Stimulated activated CD4-positive, alpha-beta T cell treated with anti-CD3 and anti-CD28 coated beads, Interleukin-12 subunit alpha, Interleukin-12 subunit beta, amount 100 ng/mL, for 48 hours (primary cell): ENCODE measurements at regions not wholly inside any gene's neighbourhood (a gene's known extent, or its start where the extent isn't known, plus 50 kb on each side); places are given as distances from the start of the nearest gene placed in this dataset.
"Not testable (repeated sequence)": the region's sequence is repeated elsewhere in the genome, so short reads cannot be mapped to it uniquely, and the experiment has no call there.

ENCODE experiments used
- DNase-seq, 3 donors: peaks; one replicate each; pipeline ENCODE4 v3.0.0-alpha.2; 2020; ENCODE audit warnings: low read depth in 2 of 3, low spot score in 1 of 3

DNA sequence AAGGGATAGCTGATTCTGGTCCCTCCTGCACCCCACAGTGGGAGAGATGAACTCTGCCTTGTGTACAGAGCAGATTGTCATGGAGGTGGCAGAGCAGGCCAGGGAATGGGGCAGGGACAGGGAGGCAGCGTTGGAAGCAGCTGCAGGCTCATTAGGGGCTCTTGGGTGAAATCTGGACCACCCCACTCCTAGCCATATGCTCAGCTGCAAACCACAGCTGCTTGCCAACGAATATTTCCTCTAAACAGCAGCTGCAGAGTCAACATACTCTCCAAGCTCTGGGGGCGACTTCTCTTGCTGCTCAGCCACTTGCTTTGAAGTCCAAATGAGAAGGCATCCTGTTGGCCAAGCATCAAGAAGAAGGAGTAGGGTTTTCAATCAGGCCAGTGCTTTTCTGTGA is 302.3 kb upstream of the AUTS2 start:
- DNase-seq: no peak

DNA sequence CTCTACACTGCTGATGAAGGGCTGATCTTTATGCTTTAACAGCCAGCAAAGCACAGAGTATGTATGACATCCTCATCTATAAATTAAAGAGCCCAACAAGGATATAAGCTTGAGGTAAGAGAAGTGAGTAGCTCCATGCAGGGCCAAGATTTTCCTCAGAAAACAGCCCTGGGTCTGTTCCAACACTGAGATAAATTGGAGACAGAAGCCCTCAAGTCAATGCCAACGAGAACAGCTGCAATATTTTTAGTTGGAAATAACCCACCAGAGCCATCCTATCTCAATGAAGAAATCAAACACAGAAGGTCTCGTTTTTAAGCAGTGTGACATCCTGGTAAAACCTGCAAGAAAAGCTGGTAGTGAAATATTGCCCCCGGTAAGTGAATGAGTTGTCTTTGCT is 297.0 kb upstream of the AUTS2 start:
- DNase-seq: no peak

- no peak for DNase-seq
These were observed 288.7 kb upstream of the AUTS2 start for GRCh38 chr7:69309601-69310000.

DNA sequence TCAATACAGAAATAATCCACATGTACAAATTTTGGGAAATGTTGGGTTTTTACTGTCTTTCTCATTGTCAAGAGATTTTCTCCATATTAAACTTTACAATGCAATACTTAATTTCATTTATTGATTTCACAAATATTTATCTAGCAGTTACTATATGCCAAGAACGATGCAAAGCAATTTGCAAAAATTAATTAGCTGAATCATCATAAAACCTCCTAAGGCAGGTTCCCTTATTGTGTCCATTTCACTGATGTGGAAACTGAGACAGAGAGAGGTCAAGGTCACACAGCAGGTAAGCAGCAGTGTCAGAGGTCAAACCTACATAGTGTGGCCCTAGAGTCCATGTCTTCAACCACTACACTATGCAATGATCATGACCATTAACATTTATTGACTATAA is 286.8 kb upstream of the AUTS2 start:
- DNase-seq: no peak

DNA sequence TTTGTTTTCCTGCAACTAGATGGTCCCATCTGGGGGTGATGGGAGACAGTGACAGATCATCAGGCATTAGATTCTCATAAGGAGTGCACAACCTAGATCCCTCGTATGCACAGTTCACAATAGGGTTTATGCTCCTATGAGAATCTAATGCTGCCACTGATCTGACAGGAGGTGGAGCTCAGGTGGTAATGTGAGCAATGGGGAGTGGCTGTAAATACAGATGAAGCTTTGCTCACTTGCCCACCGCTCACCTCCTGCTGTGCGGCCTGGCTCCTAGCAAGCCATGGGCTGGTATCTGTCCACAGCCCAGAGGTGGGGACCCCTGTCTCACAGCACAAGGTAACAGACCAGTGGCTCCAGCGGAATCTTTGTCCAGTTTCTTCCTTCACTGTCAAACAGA is 284.4 kb upstream of the AUTS2 start:
- not testable (repeated sequence) for DNase-seq

DNA sequence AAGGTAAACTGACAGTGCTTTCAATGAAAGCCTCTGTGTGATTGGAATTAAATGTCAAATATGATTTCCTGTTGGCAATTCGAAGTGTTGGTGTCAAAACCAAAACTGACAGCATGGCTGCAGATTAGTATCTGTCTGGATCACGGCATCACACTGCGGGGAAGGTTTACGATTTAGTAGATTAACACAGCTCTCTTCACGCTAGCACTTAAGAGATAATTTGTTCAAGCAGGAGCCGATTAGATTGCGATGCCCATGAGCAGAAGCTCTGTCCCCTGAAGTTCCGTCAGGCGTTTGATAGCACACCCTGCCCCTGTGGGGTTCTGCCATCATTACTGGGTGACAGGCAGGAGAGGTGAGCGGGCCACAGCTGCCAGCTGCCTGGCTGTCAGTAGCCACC is 279.5 kb upstream of the AUTS2 start:
- no peak for DNase-seq

DNA sequence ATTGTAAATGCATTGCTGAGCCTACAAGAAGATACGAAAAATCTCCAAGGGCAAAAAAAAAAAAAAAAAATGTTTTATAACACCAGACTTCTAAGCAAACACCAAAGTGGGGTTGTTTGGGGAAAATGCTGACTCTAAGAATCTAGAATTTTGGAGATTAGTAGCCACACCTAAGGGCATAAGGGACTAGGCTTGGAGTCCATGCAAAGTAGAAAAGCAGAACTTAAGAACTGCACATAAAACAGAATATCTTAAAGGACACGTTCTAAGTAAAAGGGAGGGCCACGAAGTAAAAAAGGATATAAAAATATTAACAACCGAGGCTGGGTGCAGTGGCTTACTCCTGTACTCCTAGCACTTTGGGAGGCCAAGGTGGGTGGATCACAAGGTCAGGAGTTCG is 269.8 kb upstream of the AUTS2 start:
- no peak for DNase-seq

DNA sequence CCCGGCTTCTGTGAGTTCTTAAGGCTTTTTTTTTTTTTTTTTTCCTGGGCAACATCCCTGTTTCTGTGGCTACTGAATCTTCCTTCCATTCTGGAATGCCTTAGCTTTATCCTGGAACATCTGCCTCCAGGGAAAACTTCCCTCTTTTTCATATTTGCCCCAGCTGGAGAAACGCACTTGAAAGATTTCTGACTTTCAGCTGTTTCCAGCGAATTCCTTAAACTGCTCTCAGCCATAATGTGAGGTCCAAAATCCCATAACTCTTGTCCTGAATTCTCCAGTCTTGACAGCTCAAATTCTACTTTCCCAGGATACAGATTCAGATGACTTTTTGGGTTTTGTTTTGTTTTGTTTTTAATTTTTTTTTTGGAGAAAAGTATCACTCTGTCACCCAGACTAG is 263.6 kb upstream of the AUTS2 start:
- DNase-seq: no peak

DNA sequence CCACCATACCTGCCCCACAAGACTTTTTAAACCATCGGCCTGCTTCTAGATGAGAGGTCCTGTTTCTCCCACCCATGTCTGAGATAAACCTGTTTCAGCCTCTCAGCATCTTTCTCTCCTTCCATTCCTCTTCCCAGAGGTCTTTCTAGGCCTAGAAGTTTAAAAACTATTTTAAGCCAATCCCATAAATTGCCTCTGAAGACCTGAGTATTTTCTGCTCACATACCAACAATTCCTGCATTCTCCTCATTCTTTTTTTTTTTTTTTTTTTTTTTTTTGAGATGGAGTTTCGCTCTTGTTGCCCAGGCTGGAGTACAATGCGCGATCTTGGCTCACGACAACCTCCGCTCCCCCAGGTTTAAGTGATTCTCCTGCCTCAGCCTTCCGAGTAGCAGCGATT is 262.9 kb upstream of the AUTS2 start:
- DNase-seq: no peak

GRCh38 chr7:69336976-69337375 is 261.3 kb upstream of the AUTS2 start:
- DNase-seq: no peak

GRCh38 chr7:69338144-69338543 is 260.1 kb upstream of the AUTS2 start:
- no peak for DNase-seq

DNA sequence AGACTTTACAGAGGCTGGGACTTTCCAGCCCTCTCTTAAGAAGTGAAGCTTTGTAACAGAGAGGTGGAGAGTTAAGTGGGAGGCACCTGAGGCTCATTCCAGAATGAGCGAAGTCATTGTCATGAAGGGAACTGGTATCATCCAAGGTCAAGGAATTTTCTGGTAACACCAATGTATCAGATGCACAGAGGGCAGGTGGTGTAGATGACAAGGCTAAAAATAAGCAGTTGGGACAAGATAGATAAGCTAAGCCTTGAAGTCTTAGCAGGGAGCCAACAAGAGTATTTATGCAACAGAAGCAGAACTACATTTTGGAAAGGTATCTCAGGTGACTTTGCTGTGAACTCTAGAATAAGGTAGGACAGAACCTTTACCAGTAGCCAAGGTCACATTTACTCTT is 257.0 kb upstream of the AUTS2 start:
- DNase-seq: no peak

DNA sequence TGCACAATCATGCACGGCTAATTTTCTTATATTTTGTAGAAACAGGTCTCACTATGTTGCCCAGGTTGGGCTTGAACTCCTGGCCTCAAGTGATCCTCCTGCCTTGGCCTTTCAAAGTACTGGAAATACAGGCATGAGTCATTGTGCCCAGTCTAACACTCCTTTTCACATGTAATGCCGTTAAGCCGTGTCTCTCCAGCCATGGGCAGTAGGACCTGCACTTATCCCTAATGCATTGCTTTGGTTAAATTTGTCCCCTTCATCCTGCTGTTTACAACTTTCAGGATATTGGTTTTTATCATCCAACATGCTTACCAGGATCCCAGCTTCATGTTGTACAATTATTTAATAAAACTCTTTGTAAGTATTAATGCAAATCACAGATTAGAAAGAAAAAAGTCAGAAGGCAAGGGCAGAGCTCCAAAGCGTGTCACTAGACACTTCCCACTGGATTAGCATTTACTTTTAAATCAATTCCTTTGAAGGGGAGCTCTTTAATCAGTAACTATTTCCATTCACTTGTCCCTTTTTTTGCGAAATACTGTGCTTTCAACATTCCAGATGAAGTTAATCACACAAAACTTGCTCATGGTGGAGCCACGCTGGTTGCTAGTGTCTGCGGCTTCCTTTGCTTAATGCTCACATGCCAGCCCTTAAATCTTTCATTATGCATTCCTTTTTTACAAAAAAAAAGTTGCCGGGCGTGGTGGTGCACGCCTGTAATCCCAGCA is 256.0 kb upstream of the AUTS2 start:
- no peak for DNase-seq

- DNase-seq: no peak
These were observed 249.0 kb upstream of the AUTS2 start for GRCh38 chr7:69349291-69349690.

DNA sequence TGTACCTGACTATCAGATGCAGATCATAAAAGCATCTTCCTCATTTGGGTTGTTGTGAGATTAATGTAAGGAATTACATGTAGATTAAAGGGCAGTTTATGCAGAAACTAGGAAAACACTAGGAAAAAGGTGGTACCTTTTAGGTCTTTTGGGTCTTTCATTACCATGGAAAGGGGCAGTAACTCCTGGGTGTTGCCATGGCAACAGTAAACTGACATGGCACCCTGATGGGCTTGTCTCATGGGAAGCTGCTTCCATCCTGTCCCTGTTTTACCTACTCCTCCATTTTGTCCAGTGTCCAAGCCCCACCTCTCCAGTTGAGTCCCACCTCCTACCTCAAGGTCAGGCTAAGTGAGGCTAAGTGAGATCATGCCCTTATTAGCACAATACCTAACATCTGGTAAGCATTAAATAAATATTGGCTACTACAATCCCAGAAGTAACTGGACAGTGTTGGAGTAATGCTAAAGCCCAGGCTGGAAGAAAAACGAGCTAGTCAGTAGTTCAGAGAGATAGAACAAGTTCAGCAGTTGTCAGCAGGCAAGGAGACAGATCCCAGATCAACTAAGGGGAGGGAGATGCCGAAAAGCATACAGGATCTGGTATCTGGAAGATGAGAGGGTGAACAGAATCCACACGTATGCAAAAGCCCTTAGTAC is 240.0 kb upstream of the AUTS2 start:
- DNase-seq: no peak

DNA sequence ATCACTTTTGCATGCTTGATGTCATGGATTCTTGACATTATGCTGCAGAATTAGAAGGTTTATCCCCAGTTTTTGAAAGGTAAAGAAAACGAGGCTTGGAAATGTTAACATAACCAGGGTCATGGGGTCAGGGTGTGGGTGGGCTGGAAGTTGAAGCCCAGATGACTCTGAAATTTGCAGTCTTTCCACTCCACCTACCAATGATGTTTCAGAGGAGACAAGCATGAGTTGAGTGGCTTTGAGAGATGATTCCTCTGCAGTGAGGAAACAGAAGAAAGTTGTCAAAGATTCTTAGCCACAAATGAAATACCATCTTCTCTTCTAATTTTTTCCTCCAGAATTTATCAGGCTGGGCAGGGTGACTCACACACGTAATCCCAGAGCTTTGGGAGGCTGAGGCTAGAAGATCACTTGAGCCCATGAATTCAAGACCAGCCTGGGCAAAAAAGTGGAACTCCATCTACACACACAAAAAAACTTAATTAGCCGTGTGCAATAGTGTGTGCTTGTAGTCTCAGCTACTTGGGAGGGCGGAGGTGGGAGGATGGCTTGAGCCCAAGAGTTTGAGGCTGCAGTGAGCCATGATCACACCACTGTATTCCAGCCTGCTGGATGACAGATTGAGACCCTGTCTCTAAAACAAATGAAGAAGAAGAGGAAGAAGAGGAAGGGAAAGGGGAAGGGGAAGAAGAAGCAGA is 239.1 kb upstream of the AUTS2 start:
- DNase-seq: no peak

DNA sequence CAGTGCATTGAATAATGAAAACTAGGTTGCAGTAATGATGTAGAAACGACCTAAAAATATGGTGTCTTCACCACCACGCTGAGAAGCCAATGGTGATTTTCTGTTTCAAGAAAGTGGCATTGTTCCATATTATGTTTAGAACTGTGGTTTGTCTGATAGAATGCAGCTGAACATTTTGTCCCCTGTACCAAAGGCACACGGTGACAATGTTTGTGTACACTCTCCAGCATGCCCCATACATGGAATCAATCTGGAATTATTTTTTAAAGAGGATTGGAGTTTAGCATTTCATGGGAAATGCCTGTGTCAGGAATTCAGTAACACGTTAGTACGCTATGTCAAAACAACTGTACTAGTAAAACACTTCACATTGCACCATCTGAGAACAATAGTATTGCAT is 237.4 kb upstream of the AUTS2 start:
- DNase-seq: no peak

DNA sequence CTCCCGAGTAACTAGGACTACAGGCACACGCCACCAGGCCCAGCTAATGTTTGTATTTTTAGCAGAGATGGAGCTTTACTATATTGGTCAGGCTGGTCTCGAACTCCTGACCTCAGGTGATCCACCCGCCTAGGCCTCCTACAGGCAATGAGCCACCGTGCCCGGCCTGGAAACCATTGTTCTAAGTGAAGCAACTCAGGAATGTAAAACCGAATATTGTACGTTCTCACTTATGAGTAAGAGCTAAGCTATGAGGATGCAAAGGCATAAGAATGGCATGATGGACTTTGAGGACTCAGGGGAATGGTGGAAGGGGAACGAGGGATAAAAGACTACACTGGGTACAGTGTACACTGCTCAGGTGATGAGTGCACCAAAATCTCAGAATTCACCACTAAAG is 235.1 kb upstream of the AUTS2 start:
- DNase-seq: no peak

DNA sequence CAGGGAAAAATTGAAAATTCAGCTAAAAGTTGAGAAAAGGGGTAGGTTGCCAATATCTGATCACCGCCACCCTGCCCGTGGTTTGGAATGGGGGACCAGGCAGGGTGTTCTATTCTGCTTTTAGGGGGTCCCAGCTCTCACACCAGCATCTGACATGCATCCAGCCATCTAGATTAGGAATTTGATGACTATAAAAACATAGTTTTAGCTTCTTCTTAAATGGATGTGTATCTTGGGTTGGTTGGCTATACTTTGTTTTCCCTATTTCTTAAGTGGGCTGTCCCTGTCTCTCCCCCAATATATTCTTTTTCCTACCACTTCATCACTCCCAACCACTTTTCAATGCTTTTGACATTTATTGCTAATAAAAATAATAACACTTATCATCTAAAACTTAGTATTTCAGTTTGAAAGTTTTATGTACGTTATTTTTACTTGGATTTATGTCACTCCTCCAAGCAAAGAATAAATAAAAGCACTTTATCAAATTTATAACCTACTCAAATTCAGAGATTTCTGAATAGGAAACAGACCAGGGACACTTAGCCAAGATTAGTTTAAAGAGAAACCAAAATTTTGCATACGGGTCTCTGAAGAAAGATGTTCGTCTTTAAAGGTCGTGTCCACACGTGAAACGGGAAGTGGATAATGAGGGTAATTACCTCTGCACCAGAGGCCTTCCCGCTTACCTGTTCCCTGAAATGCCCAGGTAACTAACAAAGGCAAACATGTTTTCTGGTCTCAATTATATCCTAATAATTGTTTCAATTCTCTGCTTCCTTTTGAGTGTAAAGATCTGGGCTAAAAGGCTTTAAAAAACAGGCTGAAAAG is 233.2 kb upstream of the AUTS2 start:
- no peak for DNase-seq

- no peak for DNase-seq
These were observed 232.6 kb upstream of the AUTS2 start for GRCh38 chr7:69365651-69366192.

DNA sequence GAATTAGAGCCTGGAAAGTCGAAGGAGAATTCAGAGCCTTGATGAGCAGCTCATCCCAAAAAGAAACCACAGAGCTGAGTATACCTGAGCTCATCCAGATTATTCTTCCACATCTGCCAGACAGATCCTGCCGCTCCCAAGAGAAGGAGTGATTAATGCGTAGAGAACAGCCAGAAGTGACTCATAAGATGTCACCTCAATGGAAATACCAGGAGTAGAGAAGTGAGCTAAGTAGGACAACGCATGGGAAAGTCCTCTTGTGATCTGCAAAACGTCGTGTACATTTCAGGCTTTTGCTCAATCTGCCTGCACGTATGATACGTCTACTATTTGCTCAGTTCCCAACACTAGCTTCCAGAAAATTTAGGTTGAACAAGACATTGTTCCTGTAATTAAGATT is 230.5 kb upstream of the AUTS2 start:
- no peak for DNase-seq
